OCI-LY7 (cell line): ENCODE measurements at regions not wholly inside any gene's neighbourhood (a gene's known extent, or its start where the extent isn't known, plus 50 kb on each side); places are given as distances from the start of the nearest gene placed in this dataset.

Experiments used
- BruUV-seq: library from RNA; stranded (reverse); fragments of 400-500 nt; replicated peaks from 2 replicates; lab custom pipeline; 2021; lab: Mats Ljungman, UMichigan
- CTCF ChIA-PET: fragments of 300-600 bp; sonication (Branson Sonifier 250); formaldehyde crosslinking; loops from one replicate; lab custom pipeline; 2022; ENCODE audit warnings: antibody characterized with exemption; ENCODE audit not compliant: unreplicated experiment; lab: Charles Lee
- POLR2A ChIA-PET: fragments of 300-600 bp; sonication (Branson Sonifier 250); formaldehyde crosslinking; loops from one replicate; lab custom pipeline; 2022; ENCODE audit warnings: antibody characterized with exemption; lab: Charles Lee
- DNase-seq: peaks from one replicate; pipeline ENCODE4 v3.0.0-alpha.2; 2015; ENCODE audit warnings: low spot score
- H2AFZ ChIP-seq: fragments of 200-600 bp; sonication (generic), shearing (Covaris generic); 2 replicates; pipeline ENCODE4 v1.6.1; 2014; ENCODE audit warnings: mild to moderate bottlenecking, antibody characterized with exemption, low read length, moderate library complexity
- H3K27ac ChIP-seq: fragments of 200-600 bp; sonication (generic); 2 replicates; pipeline ENCODE4 v1.5.1; 2014; ENCODE audit warnings: mixed run types, low read depth, mild to moderate bottlenecking, moderate library complexity, low read length, inconsistent platforms; ENCODE audit not compliant: poor library complexity, severe bottlenecking
- H3K36me3 ChIP-seq: fragments of 200-600 bp; sonication (generic); 2 replicates; pipeline ENCODE4 v1.6.1; 2014; ENCODE audit warnings: mild to moderate bottlenecking, antibody characterized with exemption, low read length, moderate library complexity, mixed read lengths; ENCODE audit not compliant: insufficient read depth
- H3K4me1 ChIP-seq: fragments of 200-600 bp; sonication (generic); 2 replicates; pipeline ENCODE4 v1.5.1; 2014; ENCODE audit warnings: mild to moderate bottlenecking, low read length; ENCODE audit not compliant: insufficient read depth, poor library complexity, severe bottlenecking
- H3K4me2 ChIP-seq: fragments of 200-600 bp; sonication (generic); 2 replicates; pipeline ENCODE4 v1.6.1; 2014; ENCODE audit warnings: mild to moderate bottlenecking, low read length
- H3K4me3 ChIP-seq: fragments of 200-600 bp; sonication (generic); 2 replicates; pipeline ENCODE4 v1.5.1; 2014; ENCODE audit warnings: mild to moderate bottlenecking, low read depth, low read length; ENCODE audit not compliant: poor library complexity, severe bottlenecking
- H3K79me2 ChIP-seq: fragments of 200-600 bp; sonication (generic); 2 replicates; pipeline ENCODE4 v1.6.1; 2016; ENCODE audit warnings: low read depth, mild to moderate bottlenecking, low read length, moderate library complexity, mixed read lengths; ENCODE audit not compliant: insufficient read depth
- H3K9me2 ChIP-seq: fragments of 200-600 bp; sonication (generic); 2 replicates; pipeline ENCODE4 v1.6.1; 2016; ENCODE audit warnings: mild to moderate bottlenecking, low read length, mixed read lengths; ENCODE audit not compliant: insufficient read depth
- H3K9me3 ChIP-seq: fragments of 200-600 bp; sonication (generic); 2 replicates; pipeline ENCODE4 v1.6.1; 2014; ENCODE audit warnings: mild to moderate bottlenecking, mixed run types, low read length, mixed read lengths
- H4K20me1 ChIP-seq: fragments of 200-600 bp; sonication (generic); 2 replicates; pipeline ENCODE4 v1.6.1; 2014; ENCODE audit warnings: mild to moderate bottlenecking, antibody characterized with exemption, low read length, moderate library complexity, mixed read lengths; ENCODE audit not compliant: insufficient read depth
- CTCF ChIP-seq: fragments of 200-600 bp; sonication (generic); conservative IDR thresholded peaks from 2 replicates; pipeline ENCODE4 v1.5.1; 2014; ENCODE audit warnings: mild to moderate bottlenecking, antibody characterized with exemption, low read length, moderate library complexity, mixed read lengths
- EZH2phosphoT487 ChIP-seq: fragments of 200-600 bp; sonication (generic); IDR thresholded peaks from 2 replicates; pipeline ENCODE4 v1.6.1; 2018; ENCODE audit warnings: low read depth, borderline replicate concordance, mild to moderate bottlenecking, mixed run types, antibody characterized with exemption, low read length, moderate library complexity, mixed read lengths
- intact Hi-C: fragments of 100-400 bp; cut with micrococcal nuclease; formaldehyde crosslinking; loops from one replicate; pipeline ENCODE4 v1.10.0; 2022; ENCODE audit not compliant: unreplicated experiment

GRCh38 chr2:240375024-240375645, 60.3 kb upstream of the GPC1 start:
- no peaks in the 10 kb centered on the region for H3K79me2 ChIP-seq
- H3K4me3 ChIP-seq = no peak overlapping the region
- TF ChIP-seq CTCF (no peak), EZH2phosphoT487 (no peak)
- BruUV-seq = no TSS peak
- intact Hi-C loops = no loop called here
- no peaks in the 10 kb centered on the region for H3K36me3 ChIP-seq
- H3K9me3 ChIP-seq = no peaks in the 10 kb centered on the region
- no peak overlapping the region for H2AFZ ChIP-seq
- ChIA-PET POLR2A (interaction anchor here (1.3 kb wide), 1 partner anchor 11 kb away, joined by 3 read pairs; no protein-coding TSS in a partner anchor), CTCF (no interaction called here)
- H3K27ac ChIP-seq = no peak overlapping the region
- no peaks in the 10 kb centered on the region for H3K4me1 ChIP-seq
- H3K4me2 ChIP-seq = no peak overlapping the region
- no peaks in the 10 kb centered on the region for H3K9me2 ChIP-seq
- DNase-seq = no peak
- no peaks in the 10 kb centered on the region for H4K20me1 ChIP-seq

- BruUV-seq = no TSS peak
- Histone ChIP-seq H3K4me2 (no peak overlapping the region), H3K36me3 (no peaks in the 10 kb centered on the region), H2AFZ (no peak overlapping the region), H3K79me2 (no peaks in the 10 kb centered on the region), H3K4me3 (no peak overlapping the region), H4K20me1 (no peaks in the 10 kb centered on the region), H3K9me2 (no peaks in the 10 kb centered on the region), H3K9me3 (no peaks in the 10 kb centered on the region), H3K4me1 (no peaks in the 10 kb centered on the region), H3K27ac (no peak overlapping the region)
- TF ChIP-seq EZH2phosphoT487 = no peak
- no peak for TF ChIP-seq CTCF
- intact Hi-C loops = no loop called here
- DNase-seq = no peak
- POLR2A ChIA-PET = no interaction called here
- CTCF ChIA-PET = no interaction called here
Measured at GRCh38 chr2:240376739-240377138, 58.7 kb upstream of the GPC1 start.

- Histone ChIP-seq H3K79me2 (no peaks in the 10 kb centered on the region), H3K4me1 (no peaks in the 10 kb centered on the region), H2AFZ (no peak overlapping the region), H3K27ac (no peak overlapping the region), H3K4me3 (no peak overlapping the region), H3K36me3 (no peaks in the 10 kb centered on the region), H3K4me2 (no peak overlapping the region), H3K9me3 (no peaks in the 10 kb centered on the region), H4K20me1 (no peaks in the 10 kb centered on the region), H3K9me2 (no peaks in the 10 kb centered on the region)
- DNase-seq = no peak
- TF ChIP-seq CTCF (no peak), EZH2phosphoT487 (no peak)
- ChIA-PET POLR2A (no interaction called here), CTCF (no interaction called here)
- intact Hi-C loops = no loop called here
- BruUV-seq = no TSS peak
Measured at GRCh38 chr2:240377366-240377765, 58.1 kb upstream of the GPC1 start.
